GM12878 (cell line): ENCODE measurements at regions not wholly inside any gene's neighbourhood (a gene's known extent, or its start where the extent isn't known, plus 50 kb on each side); places are given as distances from the start of the nearest gene placed in this dataset.

ENCODE experiments used
- POLR2A ChIP-seq: IDR thresholded peaks from 2 replicates; pipeline ENCODE4 v1.6.1; 2011; ENCODE audit warnings: low read depth, mild to moderate bottlenecking, low read length
- POU2F2 ChIP-seq: IDR thresholded peaks from 3 replicates; pipeline ENCODE4 v1.6.1; 2011; ENCODE audit warnings: low read depth, mild to moderate bottlenecking, low read length, borderline replicate concordance
- SIX5 ChIP-seq: IDR thresholded peaks from 2 replicates; pipeline ENCODE4 v1.6.1; 2011; ENCODE audit warnings: mild to moderate bottlenecking, low read depth, low read length, moderate library complexity; ENCODE audit not compliant: severe bottlenecking
- TAF1 ChIP-seq: IDR thresholded peaks from 2 replicates; pipeline ENCODE4 v1.6.1; 2011; ENCODE audit warnings: mild to moderate bottlenecking, low read depth, low read length, borderline replicate concordance
- YBX1 ChIP-seq: fragments of 450-650 bp; IDR thresholded peaks from 2 replicates; pipeline ENCODE4 v1.6.1; 2016; ENCODE audit warnings: antibody characterized with exemption
- TF ChIP-seq, protein P1 (sequence below): fragments of 450-650 bp; IDR thresholded peaks from 2 replicates; pipeline ENCODE4 v1.6.1; 2017; ENCODE audit warnings: mild to moderate bottlenecking
- TF ChIP-seq, protein P2 (sequence below), 3 experiments: IDR thresholded peaks in 2 of 3; conservative IDR thresholded peaks in 1 of 3; 2 replicates each; pipeline ENCODE4 v1.5.1; 2011; ENCODE audit warnings: low read depth in 3 of 3, low read length in 3 of 3, mild to moderate bottlenecking in 3 of 3, control low read depth in 2 of 3, moderate library complexity in 2 of 3, inconsistent platforms in 1 of 3, mixed read lengths in 1 of 3; ENCODE audit not compliant: control insufficient read depth in 2 of 3, insufficient read depth in 1 of 3; ENCODE audit errors: extremely low read depth in 1 of 3
- TF ChIP-seq, protein P3 (sequence below): IDR thresholded peaks from 2 replicates; pipeline ENCODE4 v1.6.1; 2011; ENCODE audit warnings: low read depth, mild to moderate bottlenecking, low read length, moderate library complexity, borderline replicate concordance; ENCODE audit errors: extremely low read depth
- TF ChIP-seq, protein P4 (sequence below): IDR thresholded peaks from 2 replicates; pipeline ENCODE4 v1.6.1; 2011; ENCODE audit warnings: low read depth, low read length, improper control_type of control experiment, borderline replicate concordance

DNA sequence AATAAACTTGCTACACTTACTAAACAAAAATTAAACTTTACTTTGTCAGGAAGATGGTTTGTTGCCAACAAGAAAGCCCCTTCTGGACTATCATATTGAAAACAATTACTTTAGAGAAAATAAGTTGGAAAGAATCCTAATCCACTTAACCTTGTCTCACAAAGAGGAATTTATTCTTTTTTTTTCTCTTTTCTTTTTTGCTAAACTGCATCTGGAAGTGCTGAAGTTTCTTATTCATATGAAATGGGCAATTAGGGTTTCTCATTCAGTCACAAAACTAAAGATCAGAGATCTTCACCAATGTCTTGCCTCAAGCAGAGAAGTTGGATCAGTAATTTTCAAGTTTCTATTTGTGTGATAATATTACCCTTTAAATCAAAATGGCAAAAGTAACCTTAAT lies 234.9 kb upstream of the AMOT start:
- no peak for TF ChIP-seq TAF1
- TF ChIP-seq POU2F2 = no peak
- TF ChIP-seq, protein P1, sequence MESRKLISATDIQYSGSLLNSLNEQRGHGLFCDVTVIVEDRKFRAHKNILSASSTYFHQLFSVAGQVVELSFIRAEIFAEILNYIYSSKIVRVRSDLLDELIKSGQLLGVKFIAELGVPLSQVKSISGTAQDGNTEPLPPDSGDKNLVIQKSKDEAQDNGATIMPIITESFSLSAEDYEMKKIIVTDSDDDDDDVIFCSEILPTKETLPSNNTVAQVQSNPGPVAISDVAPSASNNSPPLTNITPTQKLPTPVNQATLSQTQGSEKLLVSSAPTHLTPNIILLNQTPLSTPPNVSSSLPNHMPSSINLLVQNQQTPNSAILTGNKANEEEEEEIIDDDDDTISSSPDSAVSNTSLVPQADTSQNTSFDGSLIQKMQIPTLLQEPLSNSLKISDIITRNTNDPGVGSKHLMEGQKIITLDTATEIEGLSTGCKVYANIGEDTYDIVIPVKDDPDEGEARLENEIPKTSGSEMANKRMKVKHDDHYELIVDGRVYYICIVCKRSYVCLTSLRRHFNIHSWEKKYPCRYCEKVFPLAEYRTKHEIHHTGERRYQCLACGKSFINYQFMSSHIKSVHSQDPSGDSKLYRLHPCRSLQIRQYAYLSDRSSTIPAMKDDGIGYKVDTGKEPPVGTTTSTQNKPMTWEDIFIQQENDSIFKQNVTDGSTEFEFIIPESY = no peak
- TF ChIP-seq, protein P2, sequence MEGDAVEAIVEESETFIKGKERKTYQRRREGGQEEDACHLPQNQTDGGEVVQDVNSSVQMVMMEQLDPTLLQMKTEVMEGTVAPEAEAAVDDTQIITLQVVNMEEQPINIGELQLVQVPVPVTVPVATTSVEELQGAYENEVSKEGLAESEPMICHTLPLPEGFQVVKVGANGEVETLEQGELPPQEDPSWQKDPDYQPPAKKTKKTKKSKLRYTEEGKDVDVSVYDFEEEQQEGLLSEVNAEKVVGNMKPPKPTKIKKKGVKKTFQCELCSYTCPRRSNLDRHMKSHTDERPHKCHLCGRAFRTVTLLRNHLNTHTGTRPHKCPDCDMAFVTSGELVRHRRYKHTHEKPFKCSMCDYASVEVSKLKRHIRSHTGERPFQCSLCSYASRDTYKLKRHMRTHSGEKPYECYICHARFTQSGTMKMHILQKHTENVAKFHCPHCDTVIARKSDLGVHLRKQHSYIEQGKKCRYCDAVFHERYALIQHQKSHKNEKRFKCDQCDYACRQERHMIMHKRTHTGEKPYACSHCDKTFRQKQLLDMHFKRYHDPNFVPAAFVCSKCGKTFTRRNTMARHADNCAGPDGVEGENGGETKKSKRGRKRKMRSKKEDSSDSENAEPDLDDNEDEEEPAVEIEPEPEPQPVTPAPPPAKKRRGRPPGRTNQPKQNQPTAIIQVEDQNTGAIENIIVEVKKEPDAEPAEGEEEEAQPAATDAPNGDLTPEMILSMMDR (IDR thresholded peaks at IDR 0.05 in 2 of 3, conservative IDR thresholded peaks at IDR 0.05 in 1 of 3; ENCODE audit: control insufficient read depth in 2 of 3, extremely low read depth in 1 of 3, insufficient read depth in 1 of 3, low read depth in 3 of 3, low read length in 3 of 3) = no peak
- TF ChIP-seq, protein P3, sequence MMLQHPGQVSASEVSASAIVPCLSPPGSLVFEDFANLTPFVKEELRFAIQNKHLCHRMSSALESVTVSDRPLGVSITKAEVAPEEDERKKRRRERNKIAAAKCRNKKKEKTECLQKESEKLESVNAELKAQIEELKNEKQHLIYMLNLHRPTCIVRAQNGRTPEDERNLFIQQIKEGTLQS = no peak
- no peak for TF ChIP-seq SIX5
- TF ChIP-seq YBX1 = no peak
- TF ChIP-seq, protein P4, sequence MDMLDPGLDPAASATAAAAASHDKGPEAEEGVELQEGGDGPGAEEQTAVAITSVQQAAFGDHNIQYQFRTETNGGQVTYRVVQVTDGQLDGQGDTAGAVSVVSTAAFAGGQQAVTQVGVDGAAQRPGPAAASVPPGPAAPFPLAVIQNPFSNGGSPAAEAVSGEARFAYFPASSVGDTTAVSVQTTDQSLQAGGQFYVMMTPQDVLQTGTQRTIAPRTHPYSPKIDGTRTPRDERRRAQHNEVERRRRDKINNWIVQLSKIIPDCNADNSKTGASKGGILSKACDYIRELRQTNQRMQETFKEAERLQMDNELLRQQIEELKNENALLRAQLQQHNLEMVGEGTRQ = no peak
- TF ChIP-seq POLR2A = no peak
